ENCODE measurements at regions not wholly inside any gene's neighbourhood (a gene's known extent, or its start where the extent isn't known, plus 50 kb on each side); places are given as distances from the start of the nearest gene placed in this dataset.
A peak's percentile ranks its signal among the peaks of the same experiment; 100 is the strongest.

- no peaks in the 10 kb centered on the region for H3F3A ChIP-seq (ENCODE audit: insufficient read depth, low read length)
- no peaks in the 10 kb centered on the region for H3K79me2 ChIP-seq (ENCODE audit: insufficient read depth, low read length)
- H3K4me3 ChIP-seq (ENCODE audit: low read depth, low read length, poor library complexity, severe bottlenecking): no peak overlapping the region
- no peak overlapping the region for H3K4me2 ChIP-seq (ENCODE audit: low read length)
- no peaks in the 10 kb centered on the region for H3K9me2 ChIP-seq (ENCODE audit: low read depth, low read length)
- H4K20me1 ChIP-seq (ENCODE audit: insufficient read depth, low read length): no peaks in the 10 kb centered on the region
- no peaks in the 10 kb centered on the region for H3K36me3 ChIP-seq (ENCODE audit: insufficient read depth, low read length)
- no peaks in the 10 kb centered on the region for H3K27me3 ChIP-seq (ENCODE audit: insufficient read depth, low read length)
- no peak overlapping the region for H3K9ac ChIP-seq (ENCODE audit: low read length)
- no peak overlapping the region for H2AFZ ChIP-seq (ENCODE audit: low read length)
- TF ChIP-seq CTCF (IDR thresholded peaks at IDR 0.05; ENCODE audit: low read length): no peak
- TF ChIP-seq EZH2 (IDR thresholded peaks at IDR 0.05; ENCODE audit: borderline replicate concordance, low read length): no peak
- no peak overlapping the region for H3K27ac ChIP-seq (ENCODE audit: low read depth, low read length, poor library complexity, severe bottlenecking)
- H3K9me3 ChIP-seq (ENCODE audit: low read length): no peaks in the 10 kb centered on the region
- H3K4me1 ChIP-seq (ENCODE audit: insufficient read depth, low read length, severe bottlenecking): no peaks in the 10 kb centered on the region
These were observed 68.3 kb upstream of the DST start for GRCh38 chr6:56710967-56711366.

- TF ChIP-seq CTCF (IDR thresholded peaks at IDR 0.05; ENCODE audit: low read length): no peak
- no peak for TF ChIP-seq EZH2 (IDR thresholded peaks at IDR 0.05; ENCODE audit: borderline replicate concordance, low read length)
- no peak overlapping the region for H3K4me3 ChIP-seq (ENCODE audit: low read depth, low read length, poor library complexity, severe bottlenecking)
- no peaks in the 10 kb centered on the region for H3K27me3 ChIP-seq (ENCODE audit: insufficient read depth, low read length)
- H2AFZ ChIP-seq (ENCODE audit: low read length): no peak overlapping the region
- H4K20me1 ChIP-seq (ENCODE audit: insufficient read depth, low read length): no peaks in the 10 kb centered on the region
- no peaks in the 10 kb centered on the region for H3F3A ChIP-seq (ENCODE audit: insufficient read depth, low read length)
- no peaks in the 10 kb centered on the region for H3K9me2 ChIP-seq (ENCODE audit: low read depth, low read length)
- no peak overlapping the region for H3K27ac ChIP-seq (ENCODE audit: low read depth, low read length, poor library complexity, severe bottlenecking)
- no peaks in the 10 kb centered on the region for H3K4me1 ChIP-seq (ENCODE audit: insufficient read depth, low read length, severe bottlenecking)
- H3K4me2 ChIP-seq (ENCODE audit: low read length): no peak overlapping the region
- no peaks in the 10 kb centered on the region for H3K36me3 ChIP-seq (ENCODE audit: insufficient read depth, low read length)
- no peak overlapping the region for H3K9ac ChIP-seq (ENCODE audit: low read length)
- H3K79me2 ChIP-seq (ENCODE audit: insufficient read depth, low read length): no peaks in the 10 kb centered on the region
- H3K9me3 ChIP-seq (ENCODE audit: low read length): no peaks in the 10 kb centered on the region
These were observed 67.0 kb upstream of the DST start for GRCh38 chr6:56709650-56710049.

GRCh38 chr6:56708810-56709597 is 66.3 kb upstream of the DST start:
- TF ChIP-seq EZH2 (IDR thresholded peaks at IDR 0.05; ENCODE audit: borderline replicate concordance, low read length) (no peak), CTCF (IDR thresholded peaks at IDR 0.05; ENCODE audit: low read length) (peak; percentile 66)

More at GRCh38 chr6:56708810-56709597, 66.3 kb upstream of the DST start:
- H3K4me3 ChIP-seq (ENCODE audit: low read depth, low read length, poor library complexity, severe bottlenecking): no peak overlapping the region
- H3K4me2 ChIP-seq (ENCODE audit: low read length): no peak overlapping the region
- no peak overlapping the region for H2AFZ ChIP-seq (ENCODE audit: low read length)
- H3K9ac ChIP-seq (ENCODE audit: low read length): no peak overlapping the region
- no peaks in the 10 kb centered on the region for H3K9me2 ChIP-seq (ENCODE audit: low read depth, low read length)
- H3K36me3 ChIP-seq (ENCODE audit: insufficient read depth, low read length): no peaks in the 10 kb centered on the region
- no peaks in the 10 kb centered on the region for H3K9me3 ChIP-seq (ENCODE audit: low read length)
- H3F3A ChIP-seq (ENCODE audit: insufficient read depth, low read length): no peaks in the 10 kb centered on the region
- no peaks in the 10 kb centered on the region for H4K20me1 ChIP-seq (ENCODE audit: insufficient read depth, low read length)
- no peaks in the 10 kb centered on the region for H3K79me2 ChIP-seq (ENCODE audit: insufficient read depth, low read length)
- H3K27ac ChIP-seq (ENCODE audit: low read depth, low read length, poor library complexity, severe bottlenecking): no peak overlapping the region
- no peaks in the 10 kb centered on the region for H3K4me1 ChIP-seq (ENCODE audit: insufficient read depth, low read length, severe bottlenecking)
- H3K27me3 ChIP-seq (ENCODE audit: insufficient read depth, low read length): no peaks in the 10 kb centered on the region

Data from OCI-LY1 (cell line).